NCI-H526 (cell line): ENCODE measurements at regions not wholly inside any gene's neighbourhood (a gene's known extent, or its start where the extent isn't known, plus 50 kb on each side); places are given as distances from the start of the nearest gene placed in this dataset.

ENCODE experiments used
- DNase-seq, 2 experiments: peaks; one replicate each; lab custom pipeline; 2025; lab: John Stamatoyannopoulos, UW

- no peak for DNase-seq
Measured at GRCh38 chr12:53803194-53803593, 51.4 kb upstream of the CISTR start.

- DNase-seq: no peak
Measured at GRCh38 chr12:53803703-53804102, 51.9 kb upstream of the CISTR start.

- DNase-seq: no peak
Measured at GRCh38 chr12:53804429-53804828, 52.6 kb upstream of the CISTR start.

- DNase-seq: no peak
Measured at GRCh38 chr12:53805067-53805466, 53.3 kb upstream of the CISTR start.

- DNase-seq: no peak
Measured at GRCh38 chr12:53805791-53806190, 54.0 kb upstream of the CISTR start.

GRCh38 chr12:53806721-53807120, 54.9 kb upstream of the CISTR start:
- no peak for DNase-seq

GRCh38 chr12:53807322-53807860, 55.6 kb upstream of the CISTR start:
- DNase-seq: no peak

- DNase-seq: no peak
Measured at GRCh38 chr12:53808023-53808705, 56.4 kb upstream of the CISTR start.

GRCh38 chr12:53809005-53809404, 57.2 kb upstream of the CISTR start:
- DNase-seq: no peak

- no peak for DNase-seq
Measured at GRCh38 chr12:53810950-53811349, 59.2 kb upstream of the CISTR start.

GRCh38 chr12:53811606-53812005, 59.8 kb upstream of the CISTR start:
- no peak for DNase-seq

GRCh38 chr12:53816360-53817020, 64.7 kb upstream of the CISTR start:
- no peak for DNase-seq

GRCh38 chr12:53817021-53817389, 65.2 kb upstream of the CISTR start:
- no peak for DNase-seq

GRCh38 chr12:53820514-53821306, 68.9 kb upstream of the CISTR start:
- DNase-seq: no peak

GRCh38 chr12:53824001-53824712, 72.4 kb upstream of the CISTR start:
- no peak for DNase-seq

GRCh38 chr12:53825246-53826081, 73.7 kb upstream of the CISTR start:
- no peak for DNase-seq

- no peak for DNase-seq
Measured at GRCh38 chr12:53827306-53827705, 75.5 kb upstream of the CISTR start.

- no peak for DNase-seq
Measured at GRCh38 chr12:53828598-53828997, 76.8 kb upstream of the CISTR start.

GRCh38 chr12:53829130-53829819, 77.5 kb upstream of the CISTR start:
- no peak for DNase-seq

GRCh38 chr12:53830631-53831030, 78.9 kb upstream of the CISTR start:
- no peak for DNase-seq
